Osteocyte (in vitro differentiated cells): ENCODE measurements at regions not wholly inside any gene's neighbourhood (a gene's known extent, or its start where the extent isn't known, plus 50 kb on each side); places are given as distances from the start of the nearest gene placed in this dataset.
A peak's percentile ranks its signal among the peaks of the same experiment; 100 is the strongest.

Experiments used
- DNase-seq: peaks from one replicate; pipeline ENCODE4 v3.0.0; 2021; ENCODE audit warnings: mixed read lengths; ENCODE audit not compliant: unreplicated experiment; ENCODE audit errors: extremely low spot score
- H3K27ac Mint-ChIP-seq: one replicate; pipeline ENCODE4 v1.8.0; 2021; ENCODE audit warnings: mild to moderate bottlenecking, mixed read lengths; ENCODE audit not compliant: unreplicated experiment
- H3K27me3 Mint-ChIP-seq: one replicate; pipeline ENCODE4 v1.8.0; 2021; ENCODE audit warnings: mixed read lengths; ENCODE audit not compliant: unreplicated experiment
- H3K36me3 Mint-ChIP-seq: one replicate; pipeline ENCODE4 v1.8.0; 2021; ENCODE audit warnings: mixed read lengths; ENCODE audit not compliant: unreplicated experiment
- H3K4me1 Mint-ChIP-seq: one replicate; pipeline ENCODE4 v1.8.0; 2021; ENCODE audit warnings: mixed read lengths; ENCODE audit not compliant: unreplicated experiment
- H3K4me3 Mint-ChIP-seq: one replicate; pipeline ENCODE4 v1.8.0; 2021; ENCODE audit warnings: mild to moderate bottlenecking, moderate library complexity, mixed read lengths; ENCODE audit not compliant: unreplicated experiment
- H3K9me3 Mint-ChIP-seq: one replicate; pipeline ENCODE4 v1.8.0; 2021; ENCODE audit warnings: mixed read lengths; ENCODE audit not compliant: unreplicated experiment
- CTCF ChIP-seq: fragments of 200-600 bp; sonication (generic); IDR thresholded peaks from 2 replicates; pipeline ENCODE4 v1.5.0; 2021; ENCODE audit warnings: antibody characterized with exemption, mild to moderate bottlenecking, moderate library complexity

DNA sequence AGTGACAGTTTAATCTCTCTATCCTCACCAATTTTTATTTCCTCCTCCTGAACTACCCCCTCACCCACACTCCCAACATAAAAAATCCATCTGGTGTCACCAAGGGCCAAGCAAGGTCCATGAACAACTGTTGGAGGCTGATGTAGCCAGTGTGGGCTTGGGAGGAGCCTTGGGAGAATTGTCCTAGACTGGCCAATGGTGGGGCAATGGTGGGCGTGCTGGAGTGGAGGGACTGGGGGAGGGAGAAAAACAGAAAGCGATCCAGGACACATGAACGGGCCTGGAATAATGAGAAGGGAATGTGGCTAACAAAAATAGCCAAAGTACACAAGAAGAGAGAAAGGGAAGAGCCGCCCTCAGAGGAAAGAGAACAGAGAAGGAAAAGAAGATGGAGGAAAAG is 272.6 kb downstream of the ENC1 start:
- Mint-ChIP-seq H3K9me3 (peaks cover 4% of the 10 kb centered on the region), H3K36me3 (no peaks in the 10 kb centered on the region), H3K27ac (no peak overlapping the region), H3K27me3 (no peaks in the 10 kb centered on the region), H3K4me1 (no peaks in the 10 kb centered on the region), H3K4me3 (no peak overlapping the region)
- TF ChIP-seq CTCF: no peak
- peak; percentile 34 for DNase-seq

- Mint-ChIP-seq H3K36me3 (no peaks in the 10 kb centered on the region), H3K9me3 (peaks cover 4% of the 10 kb centered on the region), H3K27me3 (no peaks in the 10 kb centered on the region), H3K27ac (no peak overlapping the region), H3K4me1 (no peaks in the 10 kb centered on the region), H3K4me3 (no peak overlapping the region)
- DNase-seq: no peak
- TF ChIP-seq CTCF: no peak
Observed at GRCh38 chr5:74367241-74367733, 273.2 kb downstream of the ENC1 start.

- Mint-ChIP-seq H3K27ac (no peak overlapping the region), H3K4me3 (no peak overlapping the region), H3K36me3 (no peaks in the 10 kb centered on the region), H3K4me1 (no peaks in the 10 kb centered on the region), H3K27me3 (no peaks in the 10 kb centered on the region), H3K9me3 (peaks cover 4% of the 10 kb centered on the region)
- TF ChIP-seq CTCF: no peak
- peak; percentile 6 for DNase-seq
Observed at GRCh38 chr5:74365723-74366122, 274.8 kb downstream of the ENC1 start.

DNA sequence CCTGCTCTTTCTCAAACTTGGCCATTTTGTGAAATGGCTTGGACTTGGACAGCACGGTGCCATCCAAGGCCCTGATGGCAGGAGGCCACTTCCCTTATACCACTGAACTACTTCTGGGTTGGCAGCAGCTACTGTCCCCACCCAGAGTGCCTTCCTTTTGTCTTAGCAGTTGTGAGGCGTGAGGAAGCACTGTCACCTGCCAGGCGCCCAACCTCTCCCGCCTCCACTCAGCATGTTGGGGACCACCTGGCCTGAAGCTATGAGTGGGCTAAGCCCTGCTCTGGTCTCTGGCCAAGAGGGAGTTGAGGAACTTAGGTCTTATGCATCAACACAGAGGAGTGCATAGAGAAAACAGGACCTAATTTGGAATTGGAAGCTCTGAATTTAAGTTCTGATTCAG is 276.0 kb downstream of the ENC1 start:
- Mint-ChIP-seq H3K4me1 (no peaks in the 10 kb centered on the region), H3K9me3 (peaks cover 4% of the 10 kb centered on the region), H3K4me3 (no peak overlapping the region), H3K27me3 (no peaks in the 10 kb centered on the region), H3K27ac (no peak overlapping the region), H3K36me3 (no peaks in the 10 kb centered on the region)
- TF ChIP-seq CTCF: no peak
- DNase-seq: peak; percentile 66

DNA sequence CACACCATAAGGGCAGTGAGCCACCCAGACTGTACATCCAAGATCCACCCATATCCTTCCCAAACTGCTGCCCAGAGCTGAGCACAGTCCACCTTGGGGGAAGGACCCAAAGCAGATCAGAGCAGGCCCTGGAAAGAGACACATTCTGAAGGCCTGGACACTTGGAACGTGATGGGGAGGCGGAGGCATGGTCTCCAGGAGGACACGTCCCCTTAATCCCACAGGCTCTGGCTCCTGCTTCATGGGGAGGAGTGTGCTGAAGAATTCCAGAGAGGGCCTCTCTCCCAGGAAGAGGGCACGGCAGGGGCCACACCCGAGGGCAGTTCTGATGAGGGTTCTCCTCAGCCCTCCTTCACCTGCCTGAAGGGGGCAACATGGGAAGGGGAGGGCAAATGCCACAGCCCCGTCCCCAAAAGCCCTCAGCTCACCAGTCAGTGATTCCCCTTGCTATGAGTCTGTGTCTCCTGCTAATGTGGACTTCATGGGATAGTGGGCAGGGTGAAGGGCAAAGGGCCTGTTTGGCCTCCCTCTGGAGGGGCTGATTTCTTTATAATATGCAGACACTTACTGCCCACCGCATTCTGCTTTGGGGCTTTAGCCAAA is 276.8 kb downstream of the ENC1 start:
- Mint-ChIP-seq H3K4me1 (no peaks in the 10 kb centered on the region), H3K27ac (no peak overlapping the region), H3K27me3 (no peaks in the 10 kb centered on the region), H3K36me3 (no peaks in the 10 kb centered on the region), H3K9me3 (peaks cover 4% of the 10 kb centered on the region), H3K4me3 (no peak overlapping the region)
- TF ChIP-seq CTCF: no peak
- peak; percentile 68 for DNase-seq
